A673 (cell line): ENCODE measurements at regions not wholly inside any gene's neighbourhood (a gene's known extent, or its start where the extent isn't known, plus 50 kb on each side); places are given as distances from the start of the nearest gene placed in this dataset.

Source experiments
- BruUV-seq: library from RNA; stranded (reverse); fragments of 400-500 nt; replicated peaks from 2 replicates; lab custom pipeline; 2021; lab: Mats Ljungman, UMichigan
- CTCF ChIA-PET: fragments of 300-600 bp; sonication (Branson Sonifier 250); formaldehyde crosslinking; loops from one replicate; lab custom pipeline; 2022; ENCODE audit warnings: antibody characterized with exemption; lab: Charles Lee
- POLR2A ChIA-PET: fragments of 300-600 bp; sonication (Branson Sonifier 250); formaldehyde crosslinking; loops from one replicate; lab custom pipeline; 2022; ENCODE audit warnings: antibody characterized with exemption; ENCODE audit not compliant: low non-redundant PET; lab: Charles Lee
- DNase-seq: peaks from one replicate; pipeline ENCODE4 v3.0.0-alpha.2; 2015; ENCODE audit warnings: low spot score
- H3K27ac ChIP-seq: fragments of 200-600 bp; sonication (generic); 2 replicates; pipeline ENCODE4 v1.5.1; 2016; ENCODE audit warnings: mixed run types, low read depth, mild to moderate bottlenecking, mixed read lengths, antibody characterized with exemption, low read length; ENCODE audit not compliant: poor library complexity, severe bottlenecking
- H3K27me3 ChIP-seq: fragments of 200-600 bp; sonication (generic); replicated peaks from 2 replicates; pipeline ENCODE4 v1.6.1; 2017; ENCODE audit warnings: mixed run types, low read depth, mild to moderate bottlenecking, mixed read lengths, antibody characterized with exemption, low read length; ENCODE audit not compliant: insufficient read depth, poor library complexity
- H3K36me3 ChIP-seq: fragments of 200-600 bp; sonication (generic); 2 replicates; pipeline ENCODE4 v1.6.1; 2016; ENCODE audit warnings: mixed run types, mild to moderate bottlenecking, mixed read lengths, antibody characterized with exemption, low read length; ENCODE audit not compliant: insufficient read depth, poor library complexity, severe bottlenecking
- H3K4me1 ChIP-seq: fragments of 200-600 bp; sonication (generic); 2 replicates; pipeline ENCODE4 v1.6.1; 2017; ENCODE audit warnings: mixed run types, mild to moderate bottlenecking, mixed read lengths, antibody characterized with exemption, low read length; ENCODE audit not compliant: insufficient read depth, poor library complexity, severe bottlenecking
- H3K4me3 ChIP-seq: fragments of 200-600 bp; sonication (generic); 2 replicates; pipeline ENCODE4 v1.5.1; 2016; ENCODE audit warnings: low read depth, mixed run types, mild to moderate bottlenecking, mixed read lengths, low read length; ENCODE audit not compliant: poor library complexity, severe bottlenecking
- H3K9me3 ChIP-seq: fragments of 200-600 bp; sonication (generic); 2 replicates; pipeline ENCODE4 v1.6.1; 2016; ENCODE audit warnings: mixed run types, low read depth, mild to moderate bottlenecking, mixed read lengths, antibody characterized with exemption, low read length; ENCODE audit not compliant: poor library complexity, severe bottlenecking
- CTCF ChIP-seq: fragments of 300-800, 200-600 bp; sonication (generic); conservative IDR thresholded peaks from 2 replicates; pipeline ENCODE4 v1.5.1; 2017; ENCODE audit warnings: low read depth, mild to moderate bottlenecking, antibody characterized with exemption, low read length, moderate library complexity, mixed read lengths
- EZH2 ChIP-seq: fragments of 200-600 bp; sonication (generic); IDR thresholded peaks from 2 replicates; pipeline ENCODE4 v1.6.1; 2017; ENCODE audit warnings: borderline replicate concordance, low read depth, mild to moderate bottlenecking, mixed read lengths, antibody characterized with exemption, low read length; ENCODE audit not compliant: poor library complexity, severe bottlenecking
- intact Hi-C: fragments of 100-400 bp; cut with micrococcal nuclease; formaldehyde crosslinking; loops from one replicate; pipeline ENCODE4 v1.10.0; 2022; ENCODE audit not compliant: unreplicated experiment

- no TSS peak for BruUV-seq
- intact Hi-C loops = no loop called here
- Histone ChIP-seq H3K27ac (no peak overlapping the region), H3K4me1 (no peaks in the 10 kb centered on the region), H3K36me3 (no peaks in the 10 kb centered on the region), H3K4me3 (no peak overlapping the region), H3K9me3 (no peaks in the 10 kb centered on the region), H3K27me3 (no peaks in the 10 kb centered on the region)
- no peak for DNase-seq
- CTCF ChIA-PET = no interaction called here
- TF ChIP-seq CTCF (no peak), EZH2 (no peak)
- POLR2A ChIA-PET = no interaction called here
Observed at GRCh38 chr16:61587526-61587925, 448.7 kb downstream of the CDH8 start.

- H3K4me3 ChIP-seq = no peak overlapping the region
- TF ChIP-seq CTCF = no peak
- H3K27ac ChIP-seq = no peak overlapping the region
- ChIA-PET CTCF (no interaction called here), POLR2A (no interaction called here)
- intact Hi-C loops = no loop called here
- no peak for DNase-seq
- no peaks in the 10 kb centered on the region for H3K4me1 ChIP-seq
- H3K27me3 ChIP-seq = no peaks in the 10 kb centered on the region
- H3K36me3 ChIP-seq = no peaks in the 10 kb centered on the region
- no peaks in the 10 kb centered on the region for H3K9me3 ChIP-seq
- BruUV-seq = no TSS peak
Observed at GRCh38 chr16:61581417-61582046, 454.7 kb downstream of the CDH8 start.

- no peak for TF ChIP-seq CTCF
- TF ChIP-seq EZH2 = no peak
- POLR2A ChIA-PET = no interaction called here
Observed at GRCh38 chr16:61580579-61580978, 455.7 kb downstream of the CDH8 start.

More at GRCh38 chr16:61580579-61580978, 455.7 kb downstream of the CDH8 start:
- no peak for DNase-seq
- H3K4me1 ChIP-seq = no peaks in the 10 kb centered on the region
- H3K27me3 ChIP-seq = no peaks in the 10 kb centered on the region
- CTCF ChIA-PET = no interaction called here
- intact Hi-C loops = no loop called here
- H3K9me3 ChIP-seq = no peaks in the 10 kb centered on the region
- H3K27ac ChIP-seq = no peak overlapping the region
- no TSS peak for BruUV-seq
- H3K36me3 ChIP-seq = no peaks in the 10 kb centered on the region
- no peak overlapping the region for H3K4me3 ChIP-seq
